SU-DHL-6 (cell line): ENCODE measurements at regions not wholly inside any gene's neighbourhood (a gene's known extent, or its start where the extent isn't known, plus 50 kb on each side); places are given as distances from the start of the nearest gene placed in this dataset.

ENCODE experiments used
- EZH2phosphoT487 ChIP-seq: fragments of 200-600 bp; sonication (generic), shearing (Covaris generic); conservative IDR thresholded peaks from 2 replicates; pipeline ENCODE4 v1.6.1; 2018; ENCODE audit warnings: mild to moderate bottlenecking, antibody characterized with exemption, low read length, moderate library complexity, mixed read lengths
- TF ChIP-seq, protein P1 (sequence below): fragments of 200-600 bp; sonication (generic); IDR thresholded peaks from one replicate; pipeline ENCODE4 v1.5.1; 2017; ENCODE audit warnings: antibody characterized with exemption, mild to moderate bottlenecking, low read length, moderate library complexity; ENCODE audit not compliant: insufficient read depth, poor library complexity, severe bottlenecking

DNA sequence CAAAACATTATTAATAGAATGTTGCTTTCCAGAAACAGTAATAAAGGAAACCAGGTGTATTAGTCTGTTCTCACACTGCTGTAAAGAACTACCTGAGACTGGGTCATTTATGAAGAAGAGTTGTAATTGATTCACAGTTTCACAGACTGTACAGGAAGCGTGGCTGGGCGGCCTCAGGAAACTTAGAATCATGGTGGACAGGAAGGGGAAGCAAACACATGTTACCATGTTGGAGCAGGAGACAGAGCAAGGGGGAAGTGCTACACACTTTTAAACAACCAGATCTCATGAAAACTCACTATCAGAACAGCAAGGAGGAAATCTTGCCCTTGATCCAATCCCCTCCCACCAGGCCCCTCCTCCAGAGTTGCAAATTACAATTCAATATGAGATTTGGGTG, 815.8 kb downstream of the TRIML1 start:
- TF ChIP-seq, protein P1, sequence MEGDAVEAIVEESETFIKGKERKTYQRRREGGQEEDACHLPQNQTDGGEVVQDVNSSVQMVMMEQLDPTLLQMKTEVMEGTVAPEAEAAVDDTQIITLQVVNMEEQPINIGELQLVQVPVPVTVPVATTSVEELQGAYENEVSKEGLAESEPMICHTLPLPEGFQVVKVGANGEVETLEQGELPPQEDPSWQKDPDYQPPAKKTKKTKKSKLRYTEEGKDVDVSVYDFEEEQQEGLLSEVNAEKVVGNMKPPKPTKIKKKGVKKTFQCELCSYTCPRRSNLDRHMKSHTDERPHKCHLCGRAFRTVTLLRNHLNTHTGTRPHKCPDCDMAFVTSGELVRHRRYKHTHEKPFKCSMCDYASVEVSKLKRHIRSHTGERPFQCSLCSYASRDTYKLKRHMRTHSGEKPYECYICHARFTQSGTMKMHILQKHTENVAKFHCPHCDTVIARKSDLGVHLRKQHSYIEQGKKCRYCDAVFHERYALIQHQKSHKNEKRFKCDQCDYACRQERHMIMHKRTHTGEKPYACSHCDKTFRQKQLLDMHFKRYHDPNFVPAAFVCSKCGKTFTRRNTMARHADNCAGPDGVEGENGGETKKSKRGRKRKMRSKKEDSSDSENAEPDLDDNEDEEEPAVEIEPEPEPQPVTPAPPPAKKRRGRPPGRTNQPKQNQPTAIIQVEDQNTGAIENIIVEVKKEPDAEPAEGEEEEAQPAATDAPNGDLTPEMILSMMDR, result no peak
- no peak for TF ChIP-seq EZH2phosphoT487
